MCF 10A (cell line): ENCODE measurements at regions not wholly inside any gene's neighbourhood (a gene's known extent, or its start where the extent isn't known, plus 50 kb on each side); places are given as distances from the start of the nearest gene placed in this dataset.

Source experiments
- BruUV-seq: library from RNA; stranded (reverse); fragments of 400-500 nt; replicated peaks from 2 replicates; lab custom pipeline; 2021; lab: Mats Ljungman, UMichigan
- CTCF ChIA-PET: fragments of 300-600 bp; sonication (Branson Sonifier 250); formaldehyde crosslinking; extraction: SDS; loops from one replicate; lab custom pipeline; 2021; ENCODE audit warnings: antibody characterized with exemption, inconsistent platforms; lab: Yijun Ruan, JAX
- POLR2A ChIA-PET: fragments of 300-600, 350-650 bp; sonication (Branson Sonifier 250); formaldehyde crosslinking; extraction: SDS; loops from one replicate; lab custom pipeline; 2020; ENCODE audit warnings: antibody characterized with exemption, inconsistent platforms; lab: Yijun Ruan, JAX
- DNase-seq: peaks from one replicate; pipeline ENCODE4 v3.0.0-alpha.2; 2018; ENCODE audit not compliant: unreplicated experiment
- H3K27ac Mint-ChIP-seq: one replicate; pipeline ENCODE4 v1.8.0; 2022; ENCODE audit warnings: mild to moderate bottlenecking, low read depth, mixed read lengths; ENCODE audit not compliant: unreplicated experiment
- H3K27me3 Mint-ChIP-seq: one replicate; pipeline ENCODE4 v1.8.0; 2022; ENCODE audit warnings: mixed read lengths; ENCODE audit not compliant: insufficient read depth, unreplicated experiment
- H3K36me3 Mint-ChIP-seq: one replicate; pipeline ENCODE4 v1.8.0; 2022; ENCODE audit warnings: mild to moderate bottlenecking, moderate library complexity, mixed read lengths; ENCODE audit not compliant: insufficient read depth, unreplicated experiment
- H3K4me1 Mint-ChIP-seq: one replicate; pipeline ENCODE4 v1.8.0; 2022; ENCODE audit warnings: mixed read lengths; ENCODE audit not compliant: insufficient read depth, unreplicated experiment
- H3K4me3 Mint-ChIP-seq: one replicate; pipeline ENCODE4 v1.8.0; 2022; ENCODE audit warnings: mild to moderate bottlenecking, moderate library complexity, mixed read lengths; ENCODE audit not compliant: unreplicated experiment
- H3K9me3 Mint-ChIP-seq: one replicate; pipeline ENCODE4 v1.8.0; 2022; ENCODE audit warnings: mixed read lengths; ENCODE audit not compliant: unreplicated experiment
- intact Hi-C: fragments of 100-400 bp; cut with micrococcal nuclease; formaldehyde crosslinking; loops from 2 replicates; pipeline ENCODE4 v1.14.1; 2022
- TF ChIP-seq, protein P1 (sequence below): fragments of 200-600 bp; IDR thresholded peaks from one replicate; pipeline ENCODE4 v1.8.0; 2022; ENCODE audit warnings: antibody characterized with exemption, mild to moderate bottlenecking; ENCODE audit not compliant: unreplicated experiment

DNA sequence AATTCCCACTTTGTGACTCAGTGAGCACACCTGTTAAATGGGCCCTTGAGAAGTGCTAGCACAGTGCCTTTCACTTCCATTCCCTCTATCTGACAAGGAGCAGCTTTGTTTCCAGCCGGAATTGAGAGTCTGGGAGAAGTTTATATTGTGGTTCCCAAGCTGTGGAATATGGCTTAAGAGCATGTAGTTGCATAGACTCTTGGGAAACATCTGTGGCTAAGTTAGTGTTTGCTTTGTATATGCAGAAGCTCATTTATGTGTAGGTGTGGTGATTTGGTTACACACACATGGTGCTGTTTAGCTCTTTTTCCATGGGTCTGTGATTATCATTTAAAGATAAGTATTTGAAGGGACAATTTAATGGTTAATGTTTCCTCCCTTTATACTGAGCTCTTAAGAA, 110.5 kb upstream of the HMHB1 start:
- POLR2A ChIA-PET, result interaction anchor here (0.7 to 1.8 kb wide), 4 partner anchors 10 to 72 kb away, joined by 3 to 4 read pairs (median 4); no protein-coding TSS in a partner anchor
- intact Hi-C loops, result loop anchor here (10.0 kb wide), 1 partner anchor 123 kb away; no protein-coding TSS in a partner anchor

DNA sequence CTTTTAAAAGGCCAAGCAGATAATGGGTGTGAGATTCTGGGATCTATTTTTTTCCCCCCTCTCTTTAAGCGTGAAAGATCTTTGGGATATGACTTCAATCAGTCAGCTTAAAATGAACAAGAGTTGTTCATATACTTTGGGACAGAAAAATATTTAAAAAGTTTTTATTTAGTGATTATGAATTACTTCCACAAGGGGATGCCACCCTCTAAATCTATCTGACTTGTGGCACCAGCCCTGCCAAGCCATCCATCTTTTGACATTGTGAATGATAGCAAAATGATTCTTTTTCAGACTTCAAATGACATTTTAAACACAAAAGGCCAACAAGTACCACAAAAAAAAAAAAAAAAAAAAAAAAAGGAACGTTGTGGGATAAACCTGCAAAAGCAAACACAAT, 111.0 kb upstream of the HMHB1 start:
- POLR2A ChIA-PET, result interaction anchor here (0.9 kb wide), 1 partner anchor 14 kb away, joined by 4 read pairs; no protein-coding TSS in a partner anchor
- BruUV-seq, result no TSS peak
- no peaks in the 10 kb centered on the region for H3K27me3 Mint-ChIP-seq

More for the DNA sequence above, 110.5 kb upstream of the HMHB1 start:
- Mint-ChIP-seq H3K9me3 (no peaks in the 10 kb centered on the region), H3K27me3 (no peaks in the 10 kb centered on the region), H3K4me3 (no peak overlapping the region), H3K4me1 (no peaks in the 10 kb centered on the region), H3K27ac (no peak overlapping the region), H3K36me3 (no peaks in the 10 kb centered on the region)
- CTCF ChIA-PET, result interaction anchor here (1.0 to 1.6 kb wide), 5 partner anchors 9 to 123 kb away, joined by 3 to 5 read pairs (median 4); no protein-coding TSS in a partner anchor
- TF ChIP-seq, protein P1, sequence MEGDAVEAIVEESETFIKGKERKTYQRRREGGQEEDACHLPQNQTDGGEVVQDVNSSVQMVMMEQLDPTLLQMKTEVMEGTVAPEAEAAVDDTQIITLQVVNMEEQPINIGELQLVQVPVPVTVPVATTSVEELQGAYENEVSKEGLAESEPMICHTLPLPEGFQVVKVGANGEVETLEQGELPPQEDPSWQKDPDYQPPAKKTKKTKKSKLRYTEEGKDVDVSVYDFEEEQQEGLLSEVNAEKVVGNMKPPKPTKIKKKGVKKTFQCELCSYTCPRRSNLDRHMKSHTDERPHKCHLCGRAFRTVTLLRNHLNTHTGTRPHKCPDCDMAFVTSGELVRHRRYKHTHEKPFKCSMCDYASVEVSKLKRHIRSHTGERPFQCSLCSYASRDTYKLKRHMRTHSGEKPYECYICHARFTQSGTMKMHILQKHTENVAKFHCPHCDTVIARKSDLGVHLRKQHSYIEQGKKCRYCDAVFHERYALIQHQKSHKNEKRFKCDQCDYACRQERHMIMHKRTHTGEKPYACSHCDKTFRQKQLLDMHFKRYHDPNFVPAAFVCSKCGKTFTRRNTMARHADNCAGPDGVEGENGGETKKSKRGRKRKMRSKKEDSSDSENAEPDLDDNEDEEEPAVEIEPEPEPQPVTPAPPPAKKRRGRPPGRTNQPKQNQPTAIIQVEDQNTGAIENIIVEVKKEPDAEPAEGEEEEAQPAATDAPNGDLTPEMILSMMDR, result no peak
- DNase-seq, result no peak
- no TSS peak for BruUV-seq

DNA sequence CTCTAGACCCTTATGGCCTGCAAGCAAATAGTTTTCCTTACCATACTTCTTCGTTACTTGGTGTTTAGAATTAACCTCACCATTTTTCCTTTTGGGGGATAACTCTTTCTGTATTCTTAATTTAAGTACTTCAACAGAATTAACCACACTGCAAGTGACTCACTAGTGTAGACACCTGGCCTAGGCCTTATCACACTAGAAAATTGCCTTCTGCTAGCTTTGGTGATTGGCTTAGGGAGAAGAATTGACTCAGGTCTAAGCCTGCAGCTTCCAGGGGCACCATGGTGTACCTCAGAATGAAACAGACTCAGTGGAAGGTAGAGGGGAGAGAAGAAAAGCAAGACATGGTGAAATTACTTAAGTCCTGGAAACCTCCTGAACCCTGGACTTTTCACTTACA, 112.8 kb upstream of the HMHB1 start:
- no peak overlapping the region for H3K27ac Mint-ChIP-seq
- DNase-seq, result no peak
- H3K4me1 Mint-ChIP-seq, result no peaks in the 10 kb centered on the region
- H3K36me3 Mint-ChIP-seq, result no peaks in the 10 kb centered on the region
- H3K4me3 Mint-ChIP-seq, result no peak overlapping the region
- TF ChIP-seq, protein P1, result no peak
- no TSS peak for BruUV-seq
- ChIA-PET POLR2A (interaction anchor here (0.6 kb wide), 1 partner anchor 22 kb away, joined by 3 read pairs; no protein-coding TSS in a partner anchor), CTCF (no interaction called here)
- no peaks in the 10 kb centered on the region for H3K9me3 Mint-ChIP-seq
- H3K27me3 Mint-ChIP-seq, result no peaks in the 10 kb centered on the region
- intact Hi-C loops, result no loop called here

More for the DNA sequence above, 111.0 kb upstream of the HMHB1 start:
- no peaks in the 10 kb centered on the region for H3K36me3 Mint-ChIP-seq
- no peaks in the 10 kb centered on the region for H3K4me1 Mint-ChIP-seq
- no peak overlapping the region for H3K4me3 Mint-ChIP-seq
- TF ChIP-seq, protein P1, result peak; percentile 8
- DNase-seq, result no peak
- CTCF ChIA-PET, result interaction anchor here (0.8 to 1.6 kb wide), 4 partner anchors 9 to 123 kb away, joined by 3 to 5 read pairs (median 4); no protein-coding TSS in a partner anchor
- H3K9me3 Mint-ChIP-seq, result no peaks in the 10 kb centered on the region
- intact Hi-C loops, result loop anchor here (10.0 kb wide), 1 partner anchor 124 kb away; no protein-coding TSS in a partner anchor
- no peak overlapping the region for H3K27ac Mint-ChIP-seq

DNA sequence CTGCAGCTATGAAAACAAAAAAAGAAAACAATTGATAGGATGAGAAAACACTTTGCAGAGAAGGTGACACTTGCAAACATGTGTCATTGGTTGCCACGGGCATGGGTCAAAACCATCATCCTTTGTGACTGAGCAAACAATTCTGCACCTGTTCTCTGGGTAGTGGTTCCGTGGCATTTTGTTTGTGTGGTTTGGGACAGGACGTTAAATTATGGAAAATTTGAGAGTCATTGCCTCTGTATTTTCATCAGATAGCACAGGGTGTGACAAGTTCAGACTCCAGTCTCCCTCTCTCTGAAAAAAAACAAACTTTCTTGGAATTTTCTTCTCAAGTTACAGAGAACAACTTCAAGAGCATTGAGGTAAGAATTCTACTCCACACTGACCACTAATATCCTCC, 113.4 kb upstream of the HMHB1 start:
- no peak overlapping the region for H3K4me3 Mint-ChIP-seq
- TF ChIP-seq, protein P1, result no peak
- BruUV-seq, result no TSS peak
- intact Hi-C loops, result no loop called here
- H3K27me3 Mint-ChIP-seq, result no peaks in the 10 kb centered on the region
- H3K4me1 Mint-ChIP-seq, result no peaks in the 10 kb centered on the region
- H3K27ac Mint-ChIP-seq, result no peak overlapping the region
- no peak for DNase-seq
- H3K9me3 Mint-ChIP-seq, result no peaks in the 10 kb centered on the region
- H3K36me3 Mint-ChIP-seq, result no peaks in the 10 kb centered on the region
- POLR2A ChIA-PET, result interaction anchor here (1.9 kb wide), 1 partner anchor 8 kb away, joined by 5 read pairs; no protein-coding TSS in a partner anchor
- CTCF ChIA-PET, result interaction anchor here (1.4 to 2.1 kb wide), 2 partner anchors 10 to 127 kb away, joined by 3 to 5 read pairs; no protein-coding TSS in a partner anchor
